Stomach (tissue), 8 donors: ENCODE measurements at regions not wholly inside any gene's neighbourhood (a gene's known extent, or its start where the extent isn't known, plus 50 kb on each side); places are given as distances from the start of the nearest gene placed in this dataset.
"Not testable (repeated sequence)": the region's sequence is repeated elsewhere in the genome, so short reads cannot be mapped to it uniquely, and the experiment has no call there.

Source experiments
- DNase-seq, 2 donors: peaks; one replicate each; pipeline versions ENCODE4 v3.0.0 to v3.0.0-alpha.2; 2013 to 2019
- H3K27ac ChIP-seq, 5 donors: fragments of 200-600 bp in 4 of 5; sonication (generic) in 4 of 5; one replicate each; pipeline ENCODE4 v1.5.1; 2013 to 2019; ENCODE audit warnings: mild to moderate bottlenecking in 1 of 5, moderate library complexity in 1 of 5
- H3K27me3 ChIP-seq, 3 donors: fragments of 200-600 bp; sonication (generic); one replicate each; pipeline ENCODE4 v1.5.1; 2017 to 2019; ENCODE audit warnings: mixed run types in 1 of 3
- H3K36me3 ChIP-seq, 4 donors: fragments of 200-600 bp; sonication (generic); 1 replicate in 3 of 4; 2 replicates in 1 of 4; pipeline ENCODE4 v1.5.1; 2016 to 2019
- H3K4me1 ChIP-seq, 4 donors: fragments of 200-600 bp; sonication (generic); one replicate each; pipeline ENCODE4 v1.5.1; 2016 to 2019
- H3K4me3 ChIP-seq, 4 donors: fragments of 200-600 bp; sonication (generic) in 3 of 4; one replicate each; pipeline ENCODE4 v1.5.1; 2016 to 2019; ENCODE audit warnings: mild to moderate bottlenecking in 1 of 4
- H3K9me3 ChIP-seq, 4 donors: fragments of 200-600 bp; sonication (generic); one replicate each; pipeline ENCODE4 v1.5.1; 2016 to 2019
- CTCF ChIP-seq, 7 experiments: fragments of 450-650 bp in 4 of 7; fragments of 200-600 bp in 3 of 7; sonication (generic) in 3 of 7; IDR thresholded peaks; one replicate each; pipeline ENCODE4 v1.5.1; 2016 to 2019; ENCODE audit warnings: antibody characterized with exemption in 7 of 7, control low read depth in 2 of 7, mild to moderate bottlenecking in 1 of 7
- EP300 ChIP-seq: sonication (generic); formaldehyde crosslinking; IDR thresholded peaks from one replicate; pipeline ENCODE4 v1.6.1; 2017; ENCODE audit warnings: antibody characterized with exemption
- POLR2A ChIP-seq, 4 donors: fragments of 450-650 bp; IDR thresholded peaks; one replicate each; pipeline ENCODE4 v1.6.1; 2016; ENCODE audit warnings: antibody characterized with exemption in 4 of 4, control low read depth in 2 of 4, mild to moderate bottlenecking in 1 of 4, moderate library complexity in 1 of 4
- POLR2AphosphoS5 ChIP-seq, 3 donors: sonication (generic); formaldehyde crosslinking; IDR thresholded peaks; one replicate each; pipeline ENCODE4 v1.6.1; 2016; ENCODE audit warnings: antibody characterized with exemption in 3 of 3
- WGBS, 5 donors: extraction: QIAGEN DNeasy Blood & Tissue Kit in 3 of 5; methylation state at CpG; one replicate each; pipeline versions ENCODE4 v1.1.5 to v1.1.7; 2013 to 2018; 5-methylcytosine and 5-hydroxymethylcytosine counted together
- intact Hi-C: fragments of 100-400 bp; cut with DNase I; formaldehyde crosslinking; loops from one replicate; pipeline ENCODE4 v1.15.1; 2023; ENCODE audit warnings: low total_unique reads
- donor health status: healthy with polysubstance abuse.
- donor health status: Bipolar disorder and iron deficiency.
- donor health status: healthy.

GRCh38 chr13:34176633-34177032 lies 358.7 kb downstream of the RFC3 start:
- no peak for DNase-seq
- Histone ChIP-seq H3K4me1 (no peaks in the 10 kb centered on the region), H3K27me3 (no peaks in the 10 kb centered on the region), H3K9me3 (no peaks in the 10 kb centered on the region), H3K4me3 (no peak overlapping the region), H3K36me3 (no peaks in the 10 kb centered on the region), H3K27ac (no peak overlapping the region)
- intact Hi-C loops = no loop called here
- 67 to 88% (median 85%) methylated on average over 5 of the region's 5 CpGs for WGBS, 5 donors
- no peak for TF ChIP-seq POLR2A (IDR thresholded peaks at IDR 0.05)
- no peak for TF ChIP-seq CTCF (IDR thresholded peaks at IDR 0.05)
- no peak for TF ChIP-seq POLR2AphosphoS5 (IDR thresholded peaks at IDR 0.05)
- TF ChIP-seq EP300 = no peak

GRCh38 chr13:34179481-34179880 lies 361.5 kb downstream of the RFC3 start:
- 36 to 58% (median 44%) methylated on average over 1 of the region's 1 CpG for WGBS, 5 donors
- Histone ChIP-seq H3K4me3 (no peak overlapping the region), H3K36me3 (no peaks in the 10 kb centered on the region), H3K27ac (no peak overlapping the region), H3K4me1 (no peaks in the 10 kb centered on the region), H3K27me3 (no peaks in the 10 kb centered on the region), H3K9me3 (no peaks in the 10 kb centered on the region)
- DNase-seq = no peak
- TF ChIP-seq POLR2AphosphoS5 (IDR thresholded peaks at IDR 0.05) (no peak), EP300 (no peak), POLR2A (IDR thresholded peaks at IDR 0.05) (no peak), CTCF (IDR thresholded peaks at IDR 0.05) (no peak)
- intact Hi-C loops = no loop called here

- no peaks in the 10 kb centered on the region for H3K9me3 ChIP-seq
- no peaks in the 10 kb centered on the region for H3K4me1 ChIP-seq
- TF ChIP-seq POLR2AphosphoS5 (IDR thresholded peaks at IDR 0.05) (no peak), CTCF (IDR thresholded peaks at IDR 0.05) (no peak), EP300 (no peak), POLR2A (IDR thresholded peaks at IDR 0.05) (no peak)
- intact Hi-C loops = no loop called here
- no peaks in the 10 kb centered on the region for H3K36me3 ChIP-seq
- no peak overlapping the region for H3K4me3 ChIP-seq
- no peak for DNase-seq
- H3K27me3 ChIP-seq = no peaks in the 10 kb centered on the region
- 87 to 94% (median 89%) methylated on average over 2 of the region's 2 CpGs for WGBS, 5 donors
- H3K27ac ChIP-seq = no peak overlapping the region
These were observed 362.0 kb downstream of the RFC3 start for GRCh38 chr13:34179927-34180326.

GRCh38 chr13:34181256-34181655 lies 363.3 kb downstream of the RFC3 start:
- H3K4me3 ChIP-seq, DNase-seq, H3K9me3 ChIP-seq, H3K27ac ChIP-seq, H3K4me1 ChIP-seq, H3K36me3 ChIP-seq, intact Hi-C loops, H3K27me3 ChIP-seq: not testable (repeated sequence)
- WGBS, 5 donors = 90 to 98% (median 95%) methylated on average over 12 to 16 of the region's 16 CpGs

GRCh38 chr13:34189946-34190345 lies 372.0 kb downstream of the RFC3 start:
- Histone ChIP-seq H3K27ac (no peak overlapping the region), H3K4me1 (no peaks in the 10 kb centered on the region), H3K27me3 (no peaks in the 10 kb centered on the region), H3K9me3 (peaks cover 0 to 12% (median 0%) of the 10 kb centered on the region in 4 donors), H3K4me3 (no peak overlapping the region), H3K36me3 (no peaks in the 10 kb centered on the region)
- TF ChIP-seq POLR2AphosphoS5 (IDR thresholded peaks at IDR 0.05) (no peak), EP300 (no peak), CTCF (IDR thresholded peaks at IDR 0.05) (no peak), POLR2A (IDR thresholded peaks at IDR 0.05) (no peak)
- intact Hi-C loops = no loop called here
- no peak for DNase-seq
- 83 to 96% (median 91%) methylated on average over 2 of the region's 2 CpGs for WGBS, 5 donors
